NCI-H748 treated with DMSO at 0.1 percent for 48 hours (cell line): ENCODE measurements at regions not wholly inside any gene's neighbourhood (a gene's known extent, or its start where the extent isn't known, plus 50 kb on each side); places are given as distances from the start of the nearest gene placed in this dataset.
A peak's percentile ranks its signal among the peaks of the same experiment; 100 is the strongest.

Experiments used
- DNase-seq: peaks from one replicate; lab custom pipeline; 2025; lab: John Stamatoyannopoulos, UW

GRCh38 chr2:191514613-191515012 is 163.3 kb upstream of the NABP1 start:
- DNase-seq = no peak

- no peak for DNase-seq
Observed at GRCh38 chr2:191515551-191515950, 162.4 kb upstream of the NABP1 start.

- DNase-seq = no peak
Observed at GRCh38 chr2:191516260-191516659, 161.7 kb upstream of the NABP1 start.

- DNase-seq = peak; percentile 13
Observed at GRCh38 chr2:191521608-191522208, 156.2 kb upstream of the NABP1 start.

- no peak for DNase-seq
Observed at GRCh38 chr2:191522478-191523120, 155.3 kb upstream of the NABP1 start.

- no peak for DNase-seq
Observed at GRCh38 chr2:191526091-191526490, 151.8 kb upstream of the NABP1 start.

GRCh38 chr2:191526536-191526935 is 151.4 kb upstream of the NABP1 start:
- no peak for DNase-seq

- no peak for DNase-seq
Observed at GRCh38 chr2:191526953-191527556, 150.9 kb upstream of the NABP1 start.

- no peak for DNase-seq
Observed at GRCh38 chr2:191530618-191531017, 147.3 kb upstream of the NABP1 start.

- no peak for DNase-seq
Observed at GRCh38 chr2:191533693-191534180, 144.2 kb upstream of the NABP1 start.

- DNase-seq = no peak
Observed at GRCh38 chr2:191537921-191538320, 140.0 kb upstream of the NABP1 start.

GRCh38 chr2:191538334-191538903 is 139.5 kb upstream of the NABP1 start:
- no peak for DNase-seq

GRCh38 chr2:191539068-191539467 is 138.9 kb upstream of the NABP1 start:
- DNase-seq = no peak

- no peak for DNase-seq
Observed at GRCh38 chr2:191540681-191541080, 137.3 kb upstream of the NABP1 start.

GRCh38 chr2:191543708-191544107 is 134.2 kb upstream of the NABP1 start:
- DNase-seq = no peak

- peak; percentile 60 for DNase-seq
Observed at GRCh38 chr2:191544461-191545062, 133.4 kb upstream of the NABP1 start.

- DNase-seq = no peak
Observed at GRCh38 chr2:191545361-191545760, 132.6 kb upstream of the NABP1 start.

- peak; percentile 24 for DNase-seq
Observed at GRCh38 chr2:191552066-191552465, 125.9 kb upstream of the NABP1 start.

GRCh38 chr2:191554240-191554639 is 123.7 kb upstream of the NABP1 start:
- no peak for DNase-seq

- DNase-seq = peak; percentile 77
Observed at GRCh38 chr2:191555092-191555742, 122.7 kb upstream of the NABP1 start.

GRCh38 chr2:191556463-191556862 is 121.5 kb upstream of the NABP1 start:
- no peak for DNase-seq

- DNase-seq = no peak
Observed at GRCh38 chr2:191557841-191558240, 120.1 kb upstream of the NABP1 start.
